Dendritic cell treated with granulocyte-macrophage colony-stimulating factor and Interleukin-4, amounts not matched to agents 40 ng/mL and 50 ng/mL, for 4 days (primary cell): ENCODE measurements at regions not wholly inside any gene's neighbourhood (a gene's known extent, or its start where the extent isn't known, plus 50 kb on each side); places are given as distances from the start of the nearest gene placed in this dataset.

ENCODE experiments used
- H3K27ac Mint-ChIP-seq: one replicate; pipeline ENCODE4 v1.8.0; 2022; ENCODE audit warnings: mild to moderate bottlenecking, mixed read lengths
- H3K27me3 Mint-ChIP-seq: one replicate; pipeline ENCODE4 v1.8.0; 2022; ENCODE audit warnings: mild to moderate bottlenecking, mixed read lengths
- H3K36me3 Mint-ChIP-seq: one replicate; pipeline ENCODE4 v1.8.0; 2022; ENCODE audit warnings: low read depth, mixed read lengths
- H3K4me1 Mint-ChIP-seq: one replicate; pipeline ENCODE4 v1.8.0; 2022; ENCODE audit warnings: low read depth, mixed read lengths
- H3K4me3 Mint-ChIP-seq: one replicate; pipeline ENCODE4 v1.8.0; 2022; ENCODE audit warnings: mild to moderate bottlenecking, moderate library complexity, mixed read lengths
- H3K9me3 Mint-ChIP-seq: one replicate; pipeline ENCODE4 v1.8.0; 2022; ENCODE audit warnings: mixed read lengths
- intact Hi-C: fragments of 100-400 bp; cut with micrococcal nuclease; formaldehyde crosslinking; loops from one replicate; pipeline ENCODE4 v1.15.0; 2022

DNA sequence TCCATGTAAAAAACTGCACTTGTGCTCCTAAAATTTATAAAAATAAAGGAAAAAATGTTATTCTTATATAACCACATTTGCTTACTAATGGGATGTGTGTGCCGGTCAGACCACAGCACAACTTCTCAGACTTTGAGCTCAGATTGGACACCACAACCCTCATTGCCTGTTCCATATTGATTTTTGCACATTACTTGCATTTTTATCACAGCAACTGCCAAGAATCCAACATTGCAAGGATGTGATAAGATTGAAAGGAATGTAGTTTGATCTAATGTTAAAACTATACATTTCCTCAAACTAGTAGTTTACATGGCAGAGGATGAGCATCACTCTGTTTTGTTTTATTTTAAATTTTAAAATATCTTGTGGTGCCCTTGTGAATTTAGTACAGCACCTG is 227.8 kb downstream of the KDR start:
- Mint-ChIP-seq H3K27me3 (no peaks in the 10 kb centered on the region), H3K4me1 (peaks cover 18% of the 10 kb centered on the region), H3K4me3 (no peak overlapping the region), H3K36me3 (no peaks in the 10 kb centered on the region), H3K27ac (no peak overlapping the region), H3K9me3 (peaks cover 9% of the 10 kb centered on the region)
- intact Hi-C loops, result no loop called here

DNA sequence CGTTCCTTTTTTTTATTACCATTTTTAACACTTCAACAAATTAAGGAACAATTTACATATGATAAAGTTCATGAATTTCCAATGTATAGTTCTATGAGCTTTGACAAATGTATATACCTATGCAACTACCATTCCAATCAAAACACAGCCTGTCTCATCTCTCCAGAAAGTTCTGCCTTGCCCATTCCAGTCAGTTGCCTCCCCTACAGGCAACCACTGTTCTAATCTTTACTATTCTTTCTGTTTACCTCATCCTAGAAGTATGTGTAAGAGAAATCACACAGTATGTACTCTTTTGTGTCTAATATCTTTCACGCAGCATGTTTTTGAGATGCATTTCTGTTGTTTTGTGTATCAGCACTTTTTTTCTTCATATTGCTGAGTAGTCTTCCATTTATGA is 224.9 kb downstream of the KIT start:
- no peaks in the 10 kb centered on the region for H3K4me1 Mint-ChIP-seq
- no peak overlapping the region for H3K4me3 Mint-ChIP-seq
- no peaks in the 10 kb centered on the region for H3K9me3 Mint-ChIP-seq
- no peaks in the 10 kb centered on the region for H3K36me3 Mint-ChIP-seq
- H3K27ac Mint-ChIP-seq, result no peak overlapping the region
- H3K27me3 Mint-ChIP-seq, result no peaks in the 10 kb centered on the region
- intact Hi-C loops, result no loop called here

DNA sequence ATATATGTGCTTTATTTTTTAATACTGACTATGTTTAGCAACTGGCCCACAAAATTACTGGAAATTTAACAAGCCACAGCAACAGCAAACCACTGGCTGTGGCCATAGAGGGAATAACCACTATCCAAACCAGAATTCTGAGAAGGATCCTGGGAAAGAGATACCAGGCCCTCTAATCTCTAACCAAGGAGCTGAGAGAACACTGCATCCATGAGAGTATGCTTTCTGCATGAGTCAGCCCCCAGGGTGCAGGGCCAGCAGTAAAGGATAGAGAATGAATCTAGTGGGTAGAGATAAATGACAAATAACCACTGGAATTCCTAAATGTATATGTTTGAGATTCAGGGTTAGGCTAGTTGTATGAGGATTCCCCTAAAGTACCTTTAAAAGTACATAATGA is 221.8 kb downstream of the KIT start:
- Mint-ChIP-seq H3K27ac (no peak overlapping the region), H3K36me3 (no peaks in the 10 kb centered on the region), H3K9me3 (peaks cover 9% of the 10 kb centered on the region), H3K4me3 (no peak overlapping the region), H3K4me1 (no peaks in the 10 kb centered on the region), H3K27me3 (no peaks in the 10 kb centered on the region)
- intact Hi-C loops, result no loop called here

GRCh38 chr4:54877006-54877405 is 219.2 kb downstream of the KIT start:
- H3K4me3 Mint-ChIP-seq, result no peak overlapping the region
- H3K9me3 Mint-ChIP-seq, result peaks cover 9% of the 10 kb centered on the region
- intact Hi-C loops, result no loop called here
- no peak overlapping the region for H3K27ac Mint-ChIP-seq
- no peaks in the 10 kb centered on the region for H3K36me3 Mint-ChIP-seq
- H3K27me3 Mint-ChIP-seq, result no peaks in the 10 kb centered on the region
- no peaks in the 10 kb centered on the region for H3K4me1 Mint-ChIP-seq

DNA sequence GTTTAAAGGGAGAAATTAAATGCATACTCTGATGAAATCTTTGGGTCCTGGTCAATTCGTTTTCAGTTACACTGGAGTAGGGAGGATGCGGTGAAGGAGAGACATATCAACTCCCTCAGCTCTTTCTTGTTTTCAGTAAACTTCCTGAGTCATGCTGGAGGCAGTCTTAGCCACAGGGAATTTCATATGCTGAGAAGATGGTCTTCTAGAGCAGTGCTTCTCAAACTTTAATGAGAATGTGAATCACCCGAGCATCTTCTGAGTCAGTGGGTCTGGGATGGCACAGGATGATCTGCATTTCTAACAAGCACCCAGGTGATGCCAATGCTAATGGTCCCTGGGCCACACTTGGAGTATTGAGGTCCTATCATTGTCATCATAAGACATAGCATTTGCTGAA is 214.5 kb downstream of the KIT start:
- Mint-ChIP-seq H3K36me3 (no peaks in the 10 kb centered on the region), H3K9me3 (peaks cover 9% of the 10 kb centered on the region), H3K4me1 (no peaks in the 10 kb centered on the region), H3K27me3 (no peaks in the 10 kb centered on the region), H3K4me3 (no peak overlapping the region), H3K27ac (no peak overlapping the region)
- intact Hi-C loops, result no loop called here

DNA sequence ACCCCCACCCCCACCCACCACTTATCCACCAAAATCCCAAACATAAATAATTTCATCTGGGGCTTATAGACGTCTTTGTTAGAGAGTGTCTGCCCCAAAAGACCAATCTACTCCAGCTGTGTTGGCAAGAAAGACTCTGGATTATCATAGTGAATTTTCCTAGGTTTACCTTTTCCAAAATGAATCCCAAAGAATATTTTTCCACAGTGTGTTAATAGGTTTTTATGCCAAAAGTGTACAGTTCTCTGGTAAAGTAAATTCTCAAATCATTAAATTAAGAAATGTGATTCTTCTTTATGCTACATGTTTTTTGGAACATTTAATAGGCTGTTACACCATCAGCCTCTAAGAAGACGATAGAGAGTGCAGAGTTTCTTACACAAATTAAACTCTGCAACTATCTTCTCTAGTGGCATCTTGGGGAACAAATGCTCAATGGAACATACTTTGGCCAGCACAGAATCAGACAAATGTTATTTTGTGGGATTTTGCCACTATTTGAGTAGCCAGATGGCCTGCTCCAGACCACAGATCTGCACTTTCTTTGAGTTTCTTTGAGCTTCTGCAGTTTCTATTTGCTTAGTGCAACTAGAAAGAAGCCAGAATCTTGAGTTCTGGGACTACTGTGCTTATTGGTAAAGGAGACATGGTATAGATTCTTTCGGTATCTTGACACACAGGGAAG is 206.0 kb downstream of the KIT start:
- intact Hi-C loops, result no loop called here
- Mint-ChIP-seq H3K4me1 (no peaks in the 10 kb centered on the region), H3K4me3 (no peak overlapping the region), H3K27me3 (no peaks in the 10 kb centered on the region), H3K36me3 (no peaks in the 10 kb centered on the region), H3K9me3 (no peaks in the 10 kb centered on the region), H3K27ac (no peak overlapping the region)

- intact Hi-C loops, result no loop called here
Measured at GRCh38 chr4:54861201-54861600, 203.4 kb downstream of the KIT start.

GRCh38 chr4:54855191-54855854 is 197.6 kb downstream of the KIT start:
- H3K4me1 Mint-ChIP-seq, result no peaks in the 10 kb centered on the region
- no peak overlapping the region for H3K27ac Mint-ChIP-seq
- H3K9me3 Mint-ChIP-seq, result no peaks in the 10 kb centered on the region
- no peaks in the 10 kb centered on the region for H3K27me3 Mint-ChIP-seq
- intact Hi-C loops, result no loop called here
- no peaks in the 10 kb centered on the region for H3K36me3 Mint-ChIP-seq
- no peak overlapping the region for H3K4me3 Mint-ChIP-seq

More at GRCh38 chr4:54861201-54861600, 203.4 kb downstream of the KIT start:
- H3K27ac Mint-ChIP-seq, result no peak overlapping the region
- no peak overlapping the region for H3K4me3 Mint-ChIP-seq
- H3K36me3 Mint-ChIP-seq, result no peaks in the 10 kb centered on the region
- no peaks in the 10 kb centered on the region for H3K27me3 Mint-ChIP-seq
- H3K4me1 Mint-ChIP-seq, result no peaks in the 10 kb centered on the region
- no peaks in the 10 kb centered on the region for H3K9me3 Mint-ChIP-seq

- no peaks in the 10 kb centered on the region for H3K36me3 Mint-ChIP-seq
- H3K4me3 Mint-ChIP-seq, result no peak overlapping the region
- H3K27ac Mint-ChIP-seq, result no peak overlapping the region
- H3K9me3 Mint-ChIP-seq, result no peaks in the 10 kb centered on the region
- no peaks in the 10 kb centered on the region for H3K27me3 Mint-ChIP-seq
- intact Hi-C loops, result no loop called here
- no peaks in the 10 kb centered on the region for H3K4me1 Mint-ChIP-seq
Measured at GRCh38 chr4:54852602-54853001, 194.8 kb downstream of the KIT start.

GRCh38 chr4:54852054-54852453 is 194.3 kb downstream of the KIT start:
- Mint-ChIP-seq H3K36me3 (no peaks in the 10 kb centered on the region), H3K27ac (no peak overlapping the region), H3K4me3 (no peak overlapping the region), H3K4me1 (no peaks in the 10 kb centered on the region), H3K27me3 (no peaks in the 10 kb centered on the region), H3K9me3 (no peaks in the 10 kb centered on the region)
- intact Hi-C loops, result no loop called here

- intact Hi-C loops, result no loop called here
- Mint-ChIP-seq H3K4me3 (no peak overlapping the region), H3K27me3 (no peaks in the 10 kb centered on the region), H3K9me3 (no peaks in the 10 kb centered on the region), H3K27ac (no peak overlapping the region), H3K4me1 (no peaks in the 10 kb centered on the region), H3K36me3 (no peaks in the 10 kb centered on the region)
Measured at GRCh38 chr4:54844911-54845310, 187.2 kb downstream of the KIT start.

DNA sequence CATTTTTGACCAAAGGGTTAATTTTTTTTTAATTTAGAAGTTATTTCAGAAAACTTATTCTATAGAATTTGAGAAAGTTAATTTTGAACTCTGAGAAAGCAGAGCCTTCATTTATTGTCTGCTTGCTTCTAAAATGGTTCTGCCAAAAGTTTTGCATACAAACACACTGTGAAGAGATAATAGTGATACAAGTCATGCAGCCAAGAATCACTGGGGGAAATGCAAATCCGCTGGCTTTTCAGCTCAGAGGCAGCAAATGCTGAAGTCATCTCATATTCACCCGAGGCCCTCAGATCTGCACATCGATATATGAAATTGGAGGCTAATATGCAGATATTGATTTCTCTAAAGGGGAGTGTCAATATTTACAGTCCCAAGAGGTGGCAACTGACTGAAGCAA is 186.2 kb downstream of the KIT start:
- Mint-ChIP-seq H3K27ac (no peak overlapping the region), H3K9me3 (no peaks in the 10 kb centered on the region), H3K4me3 (no peak overlapping the region), H3K4me1 (peaks cover under 1% of the 10 kb centered on the region), H3K27me3 (no peaks in the 10 kb centered on the region), H3K36me3 (no peaks in the 10 kb centered on the region)
- intact Hi-C loops, result loop anchor here (2.0 kb wide), 1 partner anchor 523 kb away; no protein-coding TSS in a partner anchor

DNA sequence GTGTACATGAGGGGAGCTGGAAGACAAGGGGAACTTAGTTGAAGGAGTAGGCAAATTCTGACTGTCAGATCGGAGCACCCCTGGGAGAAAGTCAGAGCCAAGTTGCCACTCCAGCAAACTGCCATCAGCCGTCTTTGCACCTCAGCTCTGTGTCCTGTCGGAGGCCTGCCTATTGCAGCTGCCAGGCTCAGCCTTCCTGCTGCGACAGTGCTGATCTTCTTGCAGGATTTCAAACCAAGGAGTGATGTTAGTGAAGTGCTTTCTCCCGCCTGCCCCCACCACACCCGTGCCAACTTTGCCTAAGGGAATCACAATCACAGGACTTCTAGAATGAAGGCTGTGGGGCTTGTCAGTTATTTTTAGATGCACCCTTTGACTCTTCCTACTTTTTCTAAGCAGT is 185.3 kb downstream of the KIT start:
- Mint-ChIP-seq H3K4me3 (no peak overlapping the region), H3K36me3 (no peaks in the 10 kb centered on the region), H3K4me1 (peaks cover 6% of the 10 kb centered on the region), H3K27ac (no peak overlapping the region), H3K27me3 (no peaks in the 10 kb centered on the region), H3K9me3 (no peaks in the 10 kb centered on the region)
- intact Hi-C loops, result loop anchor here (2.0 kb wide), 1 partner anchor 522 kb away; no protein-coding TSS in a partner anchor

DNA sequence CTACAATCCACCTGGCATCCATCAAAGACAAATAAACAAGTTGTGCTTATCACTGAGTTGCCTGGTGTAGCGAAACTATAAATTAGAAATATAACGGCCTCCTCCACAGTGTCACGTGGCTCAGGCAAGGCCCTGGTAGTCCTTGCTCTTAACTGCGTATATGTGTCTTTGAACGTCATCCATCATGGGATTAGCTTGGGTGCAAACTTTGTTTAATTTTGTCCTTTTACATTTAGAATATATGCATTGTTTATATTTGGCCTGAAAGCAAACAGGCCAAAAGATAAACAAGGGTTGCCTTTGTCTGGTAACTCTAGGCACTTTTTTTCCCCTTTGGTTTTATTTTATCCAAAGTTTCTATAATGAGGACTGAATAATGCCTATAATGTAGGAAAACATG is 184.9 kb downstream of the KIT start:
- H3K4me1 Mint-ChIP-seq, result peaks cover 6% of the 10 kb centered on the region
- no peak overlapping the region for H3K4me3 Mint-ChIP-seq
- intact Hi-C loops, result loop anchor here (2.0 kb wide), 1 partner anchor 522 kb away; no protein-coding TSS in a partner anchor
- H3K36me3 Mint-ChIP-seq, result no peaks in the 10 kb centered on the region
- no peaks in the 10 kb centered on the region for H3K27me3 Mint-ChIP-seq
- H3K9me3 Mint-ChIP-seq, result no peaks in the 10 kb centered on the region
- no peak overlapping the region for H3K27ac Mint-ChIP-seq

DNA sequence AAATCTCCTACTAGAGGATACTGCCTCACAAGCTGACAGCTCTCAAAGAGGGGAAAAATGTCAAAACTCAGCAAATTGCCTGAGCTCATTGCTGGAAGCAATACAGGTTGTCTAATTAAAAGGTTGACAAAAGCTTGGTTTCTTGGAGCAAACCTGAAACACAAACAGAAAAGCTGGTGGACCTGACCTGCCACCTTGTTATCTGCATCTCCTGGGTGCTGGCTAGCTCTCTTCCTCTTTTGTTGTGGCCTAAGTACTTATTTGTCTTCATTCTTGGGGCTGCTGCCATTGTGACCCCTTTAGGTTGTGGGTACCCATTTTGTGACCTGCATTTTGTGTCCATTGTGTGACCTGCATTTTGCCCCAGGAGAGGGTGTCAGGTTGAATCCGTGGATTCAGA is 184.5 kb downstream of the KIT start:
- no peaks in the 10 kb centered on the region for H3K9me3 Mint-ChIP-seq
- H3K4me1 Mint-ChIP-seq, result peaks cover 6% of the 10 kb centered on the region
- no peak overlapping the region for H3K27ac Mint-ChIP-seq
- H3K36me3 Mint-ChIP-seq, result no peaks in the 10 kb centered on the region
- intact Hi-C loops, result loop anchor here (2.0 kb wide), 1 partner anchor 521 kb away; no protein-coding TSS in a partner anchor
- H3K4me3 Mint-ChIP-seq, result no peak overlapping the region
- H3K27me3 Mint-ChIP-seq, result no peaks in the 10 kb centered on the region
